NCI-H1694 treated with DMSO at 0.1 percent for 48 hours (cell line): ENCODE measurements at regions not wholly inside any gene's neighbourhood (a gene's known extent, or its start where the extent isn't known, plus 50 kb on each side); places are given as distances from the start of the nearest gene placed in this dataset.
"Not testable (repeated sequence)": the region's sequence is repeated elsewhere in the genome, so short reads cannot be mapped to it uniquely, and the experiment has no call there.

Experiments used
- DNase-seq: peaks from one replicate; lab custom pipeline; 2025; lab: John Stamatoyannopoulos, UW

DNA sequence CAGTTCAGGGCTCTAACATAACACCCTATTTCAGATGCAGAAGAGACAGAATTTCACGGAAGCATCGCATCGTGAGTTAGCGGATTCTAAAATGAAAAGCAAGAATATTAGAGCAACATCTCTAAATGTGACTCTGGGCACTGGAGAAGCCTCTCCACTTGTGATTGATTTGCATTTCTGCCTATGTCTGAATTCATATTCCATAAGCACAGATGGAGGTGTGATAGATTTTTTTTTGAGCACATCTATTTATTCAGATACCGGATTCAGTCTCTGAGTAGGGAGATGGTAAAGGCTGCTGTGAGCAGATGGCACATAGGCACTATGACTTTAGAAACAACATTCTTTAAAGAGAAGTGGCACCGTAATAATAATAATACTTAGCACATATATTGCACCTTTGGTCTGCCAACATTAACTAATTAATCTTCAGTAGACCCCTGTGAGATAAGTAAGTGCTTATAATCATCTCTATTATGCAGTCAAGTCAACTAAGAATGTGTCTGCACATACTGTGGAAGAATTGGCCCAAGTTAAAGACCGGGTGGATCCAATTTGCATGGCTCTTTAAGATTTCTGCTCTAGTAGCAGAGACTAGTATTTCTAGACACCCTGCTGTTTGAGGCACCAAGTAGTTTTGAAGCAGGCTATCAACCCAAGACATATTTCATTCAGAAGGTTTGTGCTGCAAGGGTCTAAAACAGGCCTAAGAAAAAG is 685.0 kb downstream of the CETN3 start:
- DNase-seq: no peak

DNA sequence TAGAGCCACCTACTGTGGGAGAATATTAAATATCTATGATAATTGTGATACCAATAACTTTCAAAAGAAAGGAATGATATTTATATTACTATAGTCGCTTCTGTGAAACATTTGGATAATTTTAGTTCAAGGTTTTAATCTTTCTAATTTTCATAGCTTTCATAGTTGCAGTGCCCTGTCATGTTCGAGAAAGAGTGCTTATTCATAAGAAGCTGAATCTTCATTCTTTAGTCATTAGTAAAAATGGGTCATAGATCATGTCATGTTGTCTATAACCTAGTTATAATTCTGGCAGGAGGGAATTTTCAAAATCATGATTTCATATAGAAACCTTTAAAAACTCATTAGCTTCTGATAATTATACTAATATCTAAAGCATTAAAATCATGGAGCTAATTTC is 685.6 kb downstream of the CETN3 start:
- no peak for DNase-seq

DNA sequence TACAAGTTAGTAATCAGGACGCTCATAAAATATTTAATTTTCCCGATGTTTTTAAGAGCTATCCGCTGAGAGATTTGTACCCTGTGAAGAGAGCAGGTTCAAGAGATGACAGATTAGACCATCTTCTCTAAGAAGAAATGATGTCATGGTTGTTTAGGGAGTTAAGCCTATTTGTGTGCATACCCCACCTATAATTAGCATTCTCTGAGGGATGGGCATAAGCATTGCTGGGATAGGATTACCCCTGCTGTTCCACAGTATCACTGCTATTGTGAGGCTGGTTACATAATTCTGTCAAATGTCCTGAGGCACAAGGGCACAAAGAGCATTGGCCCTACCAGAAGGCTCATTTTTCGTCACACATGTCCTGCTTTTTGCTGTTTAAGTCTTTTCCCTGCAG is 687.0 kb downstream of the CETN3 start:
- no peak for DNase-seq

DNA sequence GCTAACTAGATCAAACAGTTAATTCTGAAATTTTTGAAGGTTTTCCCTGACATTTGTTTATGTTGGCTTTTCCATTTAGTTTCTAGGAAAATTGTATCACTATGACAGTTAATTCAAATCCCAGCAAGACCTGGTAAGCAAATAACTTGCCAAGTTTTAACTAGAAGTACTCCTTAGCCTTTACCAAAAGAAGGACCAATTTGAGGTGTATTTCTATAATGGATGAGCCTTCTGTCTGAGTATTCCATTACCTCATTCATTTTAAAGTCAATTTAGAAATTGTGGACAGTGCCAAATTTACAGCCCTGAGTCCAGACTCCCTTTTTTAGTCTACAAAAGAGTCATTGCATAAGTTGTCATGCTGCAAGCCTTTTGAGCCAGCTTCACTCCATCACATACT is 687.6 kb downstream of the CETN3 start:
- no peak for DNase-seq

DNA sequence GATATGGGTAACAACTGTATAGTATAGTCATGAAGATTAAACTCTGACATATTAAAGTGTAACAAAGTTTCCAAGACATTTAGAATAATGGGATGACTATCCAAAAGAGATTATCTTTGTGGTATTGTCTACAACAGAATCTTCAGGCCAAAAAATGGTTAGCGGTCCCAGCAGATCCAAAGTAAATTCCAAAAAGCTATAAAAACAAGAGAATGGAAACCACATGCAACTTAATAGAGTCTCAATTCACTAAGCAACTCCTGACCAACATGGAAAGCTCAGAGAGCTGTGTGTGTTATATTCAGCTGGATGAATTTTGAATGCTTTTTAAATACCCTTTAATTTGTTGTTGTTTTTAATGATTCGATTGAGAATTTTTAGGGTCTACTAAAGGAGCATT is 688.2 kb downstream of the CETN3 start:
- DNase-seq: no peak

DNA sequence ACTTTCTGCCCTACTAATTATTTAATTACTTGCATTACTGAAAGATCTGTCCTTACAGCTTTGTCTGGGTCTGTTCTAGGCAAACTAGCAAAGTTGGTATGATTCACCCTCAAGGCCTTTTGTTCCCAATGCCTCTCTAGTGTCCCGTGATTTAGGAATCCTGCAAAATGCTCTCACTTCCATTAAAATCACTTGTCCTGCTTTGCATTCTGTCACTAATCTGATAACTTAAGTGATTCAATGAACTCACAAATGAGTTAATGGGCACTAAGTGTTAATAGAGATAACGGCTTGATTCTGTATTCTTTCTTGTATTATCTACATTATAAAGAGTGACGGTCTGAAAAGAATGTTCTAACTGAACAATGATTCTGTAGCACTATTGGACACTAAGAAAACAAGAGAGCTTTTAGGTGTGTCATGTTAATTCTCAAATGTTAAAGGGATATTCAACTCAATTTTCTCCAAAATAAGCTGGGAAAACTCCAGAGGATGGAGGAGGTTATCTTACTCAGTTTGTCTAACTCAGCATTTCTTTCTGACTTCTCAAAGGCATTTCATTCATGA is 697.3 kb downstream of the CETN3 start:
- no peak for DNase-seq

DNA sequence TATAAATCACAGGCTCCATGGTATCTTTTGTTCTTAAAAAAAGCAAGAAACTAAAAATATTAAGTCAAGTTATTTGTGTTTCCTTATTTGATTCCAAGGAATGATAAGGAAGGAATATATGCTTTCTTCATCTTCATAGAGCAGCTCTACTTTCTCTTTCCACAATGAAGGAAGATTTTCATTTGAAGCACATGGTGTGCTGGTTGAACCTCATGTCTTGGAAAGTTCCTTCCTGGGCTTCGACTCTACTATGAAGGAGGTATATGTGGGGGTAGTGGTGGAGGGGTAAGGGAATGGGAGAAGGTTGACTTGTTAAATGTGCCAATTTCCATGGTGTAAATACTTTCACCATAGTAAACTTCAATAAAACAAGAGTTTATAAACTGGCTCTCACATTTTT is 698.0 kb downstream of the CETN3 start:
- DNase-seq: no peak

DNA sequence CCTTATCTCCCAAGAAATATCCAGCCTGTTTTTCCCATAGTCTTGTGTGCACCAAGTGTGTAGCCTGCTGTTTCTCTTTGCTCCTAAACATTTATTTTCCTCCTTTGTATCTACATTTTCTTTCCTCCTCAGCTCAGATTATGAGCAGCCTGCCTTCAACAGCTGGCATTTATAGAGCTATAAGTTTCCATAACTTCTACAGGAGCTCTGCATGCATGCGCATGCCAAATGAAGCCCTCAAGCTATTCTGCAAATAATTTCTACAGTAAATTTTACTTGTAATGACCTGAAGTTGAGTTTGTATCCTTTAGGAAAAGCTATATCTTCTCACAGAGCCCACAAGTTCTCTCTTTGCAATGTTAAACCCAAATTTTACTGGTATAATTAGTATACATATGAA is 699.5 kb downstream of the CETN3 start:
- DNase-seq: no peak

DNA sequence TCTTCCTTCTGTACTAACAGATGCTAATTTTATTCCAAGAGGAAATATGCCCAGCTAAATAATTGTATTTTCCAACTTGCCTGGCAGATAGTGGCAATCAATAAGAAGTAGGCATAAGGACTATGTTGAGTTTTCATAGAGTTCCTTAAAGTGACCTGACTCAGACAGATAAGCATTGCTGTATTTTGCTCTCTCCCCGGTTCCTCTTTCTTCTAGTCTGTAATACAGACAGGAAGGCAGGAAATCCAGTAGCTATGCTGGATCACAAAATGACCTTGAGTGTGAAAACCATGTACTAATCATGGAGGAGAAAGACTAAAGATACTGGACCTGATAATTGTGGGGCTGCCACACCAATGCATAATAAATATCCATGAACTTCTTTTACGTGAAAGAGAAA is 701.7 kb downstream of the CETN3 start:
- no peak for DNase-seq

DNA sequence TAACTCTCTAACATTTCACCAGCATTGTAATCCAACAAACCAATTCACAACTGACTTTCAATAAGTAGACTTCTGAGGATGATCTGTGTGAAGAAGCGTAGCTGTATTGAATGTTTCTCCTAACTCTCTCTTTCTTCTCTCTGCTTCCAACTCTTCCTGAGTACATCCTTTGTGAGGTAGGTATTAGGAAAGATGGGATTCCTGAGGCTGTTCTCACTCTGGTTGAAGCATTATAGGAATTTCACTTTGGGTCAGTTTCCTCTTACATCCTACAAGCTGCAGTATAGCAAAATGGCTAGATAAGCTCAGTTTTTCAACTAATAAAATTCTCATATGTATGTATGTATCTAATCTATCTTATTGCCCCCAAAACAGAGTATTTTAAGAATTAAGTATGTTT is 702.8 kb downstream of the CETN3 start:
- no peak for DNase-seq

DNA sequence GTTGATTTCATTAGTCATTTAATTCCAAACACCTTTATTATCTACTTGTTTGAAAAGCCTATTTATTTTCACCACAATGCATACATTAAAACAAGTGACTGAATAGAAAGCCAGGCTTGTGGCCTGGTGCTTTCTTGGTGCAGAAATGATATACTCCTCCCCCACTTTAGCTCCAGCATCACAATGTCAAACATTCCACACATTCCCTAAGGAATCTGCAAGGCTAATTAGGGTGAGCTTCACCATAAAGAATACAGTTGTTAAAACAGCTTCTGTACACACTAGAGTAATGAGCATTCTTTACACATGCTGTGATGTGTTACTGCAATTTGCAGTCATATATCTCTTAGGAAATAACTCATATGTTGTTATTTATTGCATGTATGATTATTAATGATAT is 705.7 kb downstream of the CETN3 start:
- no peak for DNase-seq

DNA sequence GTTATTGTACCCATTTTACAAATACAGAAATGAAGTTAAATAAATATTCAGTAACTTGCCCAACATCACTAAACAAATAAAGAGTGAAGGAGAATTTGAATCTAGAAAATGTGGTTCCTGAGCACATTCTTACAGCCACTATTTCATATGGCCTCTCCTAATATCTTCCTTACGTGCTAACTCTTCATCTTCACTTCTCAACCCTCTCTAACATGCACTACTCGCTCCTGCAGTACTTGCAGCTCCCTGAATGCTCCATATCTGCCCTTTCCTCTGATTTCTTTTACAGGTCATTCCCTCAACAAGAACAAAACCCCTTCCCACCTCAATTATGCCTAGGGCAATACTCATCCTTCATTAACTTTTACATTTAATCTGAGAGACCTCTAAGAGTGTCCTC is 711.5 kb downstream of the CETN3 start:
- no peak for DNase-seq

DNA sequence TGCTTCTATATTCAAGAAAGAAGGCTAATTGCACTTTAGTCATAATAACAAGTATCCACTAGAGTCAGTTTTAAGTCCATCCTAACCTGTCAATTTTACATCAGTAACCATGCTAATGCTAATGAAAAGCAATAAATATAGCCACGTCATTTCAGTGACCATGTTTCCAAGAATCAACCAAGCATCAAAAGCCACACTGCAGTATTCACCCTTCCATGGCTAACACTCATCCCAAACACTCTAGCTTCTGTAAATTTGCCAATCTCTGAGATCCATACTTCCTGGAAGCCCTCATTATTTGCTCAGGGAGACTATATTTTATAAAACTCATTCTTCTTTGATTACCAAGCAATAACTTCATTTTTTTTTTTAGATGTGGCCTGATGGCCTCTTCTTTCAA is 712.0 kb downstream of the CETN3 start:
- DNase-seq: no peak

DNA sequence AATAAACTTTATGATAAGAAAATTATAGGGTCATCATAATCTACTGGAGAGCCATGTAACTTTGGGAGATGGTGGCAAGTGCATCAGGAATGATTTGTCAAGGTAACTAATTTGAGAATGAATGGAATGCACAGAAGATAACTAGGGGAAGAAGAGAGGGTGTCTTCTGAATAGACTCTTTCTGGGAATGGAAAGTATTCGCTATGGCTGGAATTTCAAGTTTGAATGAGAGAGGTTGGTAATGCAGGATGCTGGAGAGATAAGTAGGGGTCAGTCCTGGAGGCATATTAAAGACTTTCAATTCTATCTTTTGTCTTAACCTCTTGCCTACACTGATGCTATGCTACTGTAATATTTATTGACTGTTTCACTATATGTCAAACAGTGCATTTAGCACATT is 714.2 kb downstream of the CETN3 start:
- no peak for DNase-seq

DNA sequence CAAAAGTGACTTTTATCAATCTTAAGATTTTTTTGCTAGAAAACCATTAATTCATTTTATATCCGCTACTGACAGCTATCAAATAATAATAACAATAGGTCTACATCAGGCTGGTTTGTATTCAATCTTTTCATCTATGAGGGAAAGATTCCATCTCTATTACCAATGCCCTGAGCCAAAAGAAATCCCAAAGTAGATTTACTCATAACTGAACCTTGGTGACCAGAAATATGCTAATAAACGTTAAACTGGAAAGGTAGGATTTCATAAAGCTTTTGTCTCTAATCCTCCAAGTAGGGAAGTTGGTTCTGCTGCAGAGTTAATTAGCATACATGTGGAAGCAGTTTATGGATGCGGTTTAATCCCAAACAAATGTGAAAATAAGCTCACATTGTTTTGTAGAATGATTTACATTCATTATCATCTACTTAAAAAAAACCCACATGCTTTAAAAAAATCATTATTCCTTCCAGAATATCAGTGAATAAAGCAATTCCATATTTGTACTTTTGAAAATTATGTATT is 715.5 kb downstream of the CETN3 start:
- DNase-seq: no peak

DNA sequence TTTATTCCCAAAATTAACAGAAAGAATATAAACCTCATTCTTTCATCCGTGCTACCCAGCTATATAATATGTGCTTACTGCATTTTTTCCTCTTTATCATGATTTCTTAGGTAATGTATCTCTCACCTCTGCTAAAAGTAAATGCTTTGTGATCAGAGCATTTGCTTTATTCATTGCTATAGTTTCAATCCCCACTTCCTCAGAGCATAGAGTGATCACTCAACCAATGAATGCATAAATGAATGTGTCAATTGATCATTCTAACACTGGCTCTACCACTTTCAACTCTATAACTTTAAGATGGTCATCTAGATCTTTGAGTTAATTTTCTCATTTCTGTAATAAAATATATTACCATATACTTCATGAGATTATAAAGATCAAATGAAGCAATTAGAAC is 719.2 kb downstream of the CETN3 start:
- no peak for DNase-seq

DNA sequence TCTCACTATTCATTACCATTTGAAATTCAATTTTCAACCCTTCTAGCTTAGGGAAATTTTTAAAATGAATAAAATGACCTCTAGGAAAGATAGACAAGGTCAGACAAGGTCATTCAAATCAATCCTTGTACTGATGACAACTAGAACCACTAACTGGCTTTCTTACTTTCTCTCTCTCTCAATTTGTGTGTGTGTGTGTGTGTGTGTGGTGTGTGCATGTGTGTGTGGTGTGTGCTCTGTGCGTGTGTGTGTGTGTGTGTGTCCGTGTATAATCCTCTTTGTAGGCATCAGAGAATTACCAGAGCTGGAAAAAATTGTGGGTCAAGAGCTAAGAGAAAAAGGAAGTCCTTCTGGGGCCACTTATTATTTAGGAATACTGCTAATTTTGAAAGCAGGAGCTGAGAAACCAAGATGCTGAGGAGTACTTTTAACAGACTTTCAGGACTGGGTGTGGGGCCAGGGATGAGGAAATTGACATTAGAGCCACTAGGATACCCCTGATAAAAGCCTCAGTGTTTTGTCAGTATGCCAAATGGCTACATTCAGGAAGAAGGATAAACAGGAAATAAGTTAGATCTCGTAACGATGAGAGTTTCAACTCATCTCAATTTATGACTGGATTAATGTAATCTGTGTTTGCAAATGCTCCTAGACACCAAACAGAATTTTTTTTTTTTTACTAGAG is 723.3 kb downstream of the CETN3 start:
- DNase-seq: no peak

DNA sequence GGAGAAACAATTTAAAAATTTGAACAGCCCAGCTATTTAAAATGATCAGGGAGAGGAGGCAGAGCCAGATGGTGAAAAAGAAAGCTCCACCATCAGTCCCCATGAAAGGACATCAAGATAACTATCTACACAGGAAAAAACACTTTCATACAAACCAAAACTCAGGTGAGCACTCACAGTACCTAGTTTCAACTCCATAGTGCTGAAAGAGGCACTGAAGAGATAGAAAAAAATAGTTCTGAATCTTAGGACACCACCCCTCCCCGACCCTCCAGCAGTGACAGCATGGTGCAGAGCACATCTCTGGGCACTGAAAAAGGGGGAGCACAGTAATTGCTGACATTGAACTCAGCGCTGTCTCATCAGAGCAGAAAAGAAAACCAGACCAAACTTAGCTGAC is 732.9 kb downstream of the CETN3 start:
- no peak for DNase-seq

DNA sequence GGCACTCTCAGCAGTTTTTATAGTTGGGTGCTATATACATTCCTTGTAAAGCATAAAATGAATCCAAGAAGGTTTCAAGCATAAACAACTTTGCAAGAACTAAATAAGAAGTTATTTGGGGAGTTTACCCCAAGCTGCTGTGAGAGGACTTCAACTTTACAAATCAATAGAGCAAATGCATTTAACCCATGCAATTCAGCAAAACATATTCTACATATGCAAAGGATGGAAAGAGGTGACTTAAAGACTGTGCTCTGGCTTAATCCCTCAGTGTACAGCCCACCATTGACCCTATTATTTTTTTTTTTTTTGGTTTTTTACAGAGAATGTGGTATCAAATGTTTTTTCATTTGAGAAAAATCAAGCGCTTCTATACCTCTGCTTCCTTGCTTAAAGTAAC is 736.5 kb downstream of the CETN3 start:
- DNase-seq: no peak

DNA sequence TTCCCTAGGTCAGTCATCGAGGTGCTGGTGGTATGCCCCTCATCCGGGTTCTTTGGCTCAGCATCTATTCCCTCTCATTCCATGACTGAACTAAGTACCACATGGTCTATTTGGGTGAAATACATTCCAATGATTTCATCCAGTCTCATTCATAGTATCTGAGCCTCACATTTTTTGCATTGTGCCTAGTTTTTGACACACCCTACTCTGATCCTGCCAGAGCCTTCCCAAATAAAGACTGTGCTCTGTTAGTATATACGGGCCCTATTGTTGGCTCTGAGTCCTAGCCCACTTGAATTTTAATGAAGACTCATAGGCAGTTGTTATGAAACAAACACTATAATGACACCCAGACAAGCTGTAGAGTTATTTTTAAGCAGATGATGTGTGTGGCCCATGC is 740.7 kb downstream of the CETN3 start:
- DNase-seq: no peak

DNA sequence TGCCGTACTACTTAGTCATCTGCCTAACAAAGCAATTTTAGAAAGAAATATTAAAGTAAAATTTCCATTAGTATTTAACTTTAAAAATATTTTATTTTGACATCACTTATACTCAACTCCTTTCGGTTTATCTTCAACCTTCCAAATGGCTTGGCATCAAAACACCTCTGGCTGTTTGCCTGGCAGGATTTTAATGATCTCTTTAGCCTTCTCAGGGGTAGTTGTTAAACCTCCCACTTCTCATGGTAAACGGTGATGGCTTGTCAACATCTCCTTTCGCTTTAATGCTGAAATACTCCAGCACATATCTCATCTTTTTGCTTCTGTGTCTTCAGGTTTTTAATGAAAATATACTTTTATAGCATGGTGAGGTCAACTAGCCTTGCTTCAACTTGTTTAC is 747.1 kb downstream of the CETN3 start:
- no peak for DNase-seq

DNA sequence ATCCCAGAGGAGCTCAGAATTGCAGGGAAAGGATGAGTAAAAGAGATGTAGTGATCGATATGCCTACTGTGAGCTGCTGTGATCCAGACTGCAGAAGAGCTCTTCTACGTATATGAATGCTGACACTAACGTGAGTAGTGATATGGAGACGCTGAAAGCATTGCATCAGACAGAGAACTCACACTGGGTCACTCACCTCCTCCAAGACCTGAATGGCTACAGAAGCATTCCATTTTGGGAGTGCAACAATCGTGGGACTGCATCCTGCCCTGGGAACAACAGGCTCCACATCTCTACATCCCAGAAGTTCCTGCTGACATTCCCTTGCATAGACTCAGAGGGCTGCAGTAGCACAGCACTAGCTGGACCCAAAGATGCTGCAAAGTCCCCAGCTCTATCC is 755.9 kb upstream of the MEF2C start:
- DNase-seq: no peak

DNA sequence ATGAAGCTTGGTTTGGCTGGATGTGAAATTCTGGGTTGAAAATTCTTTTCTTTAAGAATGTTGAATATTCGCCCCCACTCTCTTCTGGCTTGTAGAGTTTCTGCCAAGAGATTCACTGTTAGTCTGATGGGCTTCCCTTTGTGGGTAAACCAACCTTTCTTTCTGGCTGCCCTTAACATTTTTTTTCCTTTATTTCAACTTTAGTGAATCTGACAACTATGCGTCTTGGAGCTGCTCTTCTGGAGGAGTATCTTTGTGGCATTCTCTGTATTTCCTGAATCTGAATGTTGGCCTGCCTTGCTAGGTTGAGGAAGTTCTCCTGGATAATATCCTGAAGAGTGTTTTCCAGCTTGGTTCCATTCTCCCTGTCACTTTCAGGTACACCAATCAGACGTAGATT is 751.2 kb upstream of the MEF2C start:
- DNase-seq: not testable (repeated sequence)

DNA sequence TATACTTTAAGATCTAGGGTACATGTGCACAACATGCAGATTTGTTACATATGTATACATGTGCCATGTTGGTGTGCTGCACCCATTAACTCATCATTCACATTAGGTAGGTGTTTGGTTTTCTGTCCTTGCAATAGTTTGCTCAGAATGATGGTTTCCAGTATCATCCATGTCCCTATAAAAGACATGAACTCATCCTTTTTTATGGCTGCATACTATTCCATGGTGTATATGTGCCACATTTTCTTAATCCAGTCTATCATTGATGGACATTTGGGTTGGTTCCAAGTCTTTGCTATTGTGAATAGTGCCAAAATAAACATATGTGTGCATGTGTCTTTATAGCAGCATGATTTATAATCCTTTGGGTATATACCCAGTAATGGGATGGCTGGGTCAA is 747.1 kb upstream of the MEF2C start:
- not testable (repeated sequence) for DNase-seq
